Keratinocyte (primary cell): ENCODE measurements at regions not wholly inside any gene's neighbourhood (a gene's known extent, or its start where the extent isn't known, plus 50 kb on each side); places are given as distances from the start of the nearest gene placed in this dataset.

Source experiments
- DNase-seq: peaks from one replicate; pipeline ENCODE4 v3.0.0-alpha.2; 2011; ENCODE audit warnings: low read depth, missing footprints, low spot score
- FAIRE-seq: peaks from 2 replicates; lab custom pipeline; 2011; peaks lifted over from hg19 to GRCh38; lab: Jason Lieb, UNC
- H2AFZ ChIP-seq: 2 replicates; pipeline ENCODE4 v1.6.0; 2012; ENCODE audit warnings: low read length, control low read depth, inconsistent platforms; ENCODE audit not compliant: control insufficient read depth
- H3K27ac ChIP-seq: 2 replicates; pipeline ENCODE4 v1.5.1; 2011; ENCODE audit warnings: low read length; ENCODE audit not compliant: control insufficient read depth, insufficient read depth
- H3K27me3 ChIP-seq: 3 replicates; pipeline ENCODE4 v1.6.0; 2011; ENCODE audit warnings: low read length; ENCODE audit not compliant: control insufficient read depth, insufficient read depth; ENCODE audit errors: extremely low read depth
- H3K36me3 ChIP-seq, 2 experiments: 2 replicates in 1 of 2; 3 replicates in 1 of 2; pipeline ENCODE4 v1.5.1; 2011; ENCODE audit warnings: low read length in 2 of 2, mild to moderate bottlenecking in 1 of 2; ENCODE audit not compliant: control insufficient read depth in 2 of 2, insufficient read depth in 2 of 2; ENCODE audit errors: extremely low read depth in 1 of 2
- H3K4me1 ChIP-seq: 3 replicates; pipeline ENCODE4 v1.5.1; 2011; ENCODE audit warnings: low read length; ENCODE audit not compliant: control insufficient read depth, insufficient read depth; ENCODE audit errors: extremely low read depth
- H3K4me2 ChIP-seq: 3 replicates; pipeline ENCODE4 v1.6.0; 2011; ENCODE audit warnings: low read depth, low read length; ENCODE audit not compliant: control insufficient read depth, insufficient read depth; ENCODE audit errors: extremely low read depth
- H3K4me3 ChIP-seq, 3 experiments: fragments of 200-600 bp in 1 of 3; sonication (generic) in 1 of 3; 2 replicates in 2 of 3; 3 replicates in 1 of 3; pipeline ENCODE4 v1.5.1; 2011 to 2016; ENCODE audit warnings: low read length in 3 of 3, mild to moderate bottlenecking in 3 of 3, control low read depth in 2 of 3, inconsistent platforms in 1 of 3, low read depth in 1 of 3, mixed read lengths in 1 of 3, mixed run types in 1 of 3, moderate library complexity in 1 of 3; ENCODE audit not compliant: control insufficient read depth in 2 of 3, insufficient read depth in 2 of 3; ENCODE audit errors: extremely low read depth in 1 of 3
- H3K79me2 ChIP-seq: 2 replicates; pipeline ENCODE4 v1.6.0; 2012; ENCODE audit warnings: low read length; ENCODE audit not compliant: control insufficient read depth, insufficient read depth
- H3K9ac ChIP-seq: 3 replicates; pipeline ENCODE4 v1.6.0; 2011; ENCODE audit warnings: low read length; ENCODE audit not compliant: control insufficient read depth, insufficient read depth; ENCODE audit errors: extremely low read depth
- H3K9me1 ChIP-seq: 3 replicates; pipeline ENCODE4 v1.6.0; 2011; ENCODE audit warnings: low read length; ENCODE audit not compliant: control insufficient read depth, insufficient read depth; ENCODE audit errors: extremely low read depth
- H3K9me3 ChIP-seq: 2 replicates; pipeline ENCODE4 v1.5.1; 2012; ENCODE audit warnings: low read depth, low read length; ENCODE audit not compliant: control insufficient read depth
- H4K20me1 ChIP-seq: 3 replicates; pipeline ENCODE4 v1.6.0; 2011; ENCODE audit warnings: low read length; ENCODE audit not compliant: control insufficient read depth, insufficient read depth; ENCODE audit errors: extremely low read depth
- CTCF ChIP-seq, 3 experiments: IDR thresholded peaks in 1 of 3; conservative IDR thresholded peaks in 1 of 3; optimal IDR thresholded peaks in 1 of 3; 2 replicates in 2 of 3; 3 replicates in 1 of 3; pipeline versions ENCODE3 to v1.5.1; 2011; ENCODE audit warnings: low read length in 3 of 3, mild to moderate bottlenecking in 3 of 3, moderate library complexity in 2 of 3, control low read depth in 1 of 3, inconsistent platforms in 1 of 3; ENCODE audit not compliant: insufficient read depth in 2 of 3; ENCODE audit errors: extremely low read depth in 1 of 3
- EZH2 ChIP-seq: IDR thresholded peaks from one replicate; pipeline ENCODE4 v1.6.1; 2012; ENCODE audit warnings: inconsistent platforms, mild to moderate bottlenecking, low read length, moderate library complexity
- dilution Hi-C: fragments of 300-500 bp; cut with MboI; formaldehyde crosslinking; loops from one replicate; pipeline ENCODE4 v1.7.0; 2020; ENCODE audit warnings: low sequenced_read_pairs; ENCODE audit not compliant: extremely low pct_ligation_motif_present

- H3K79me2 ChIP-seq: no peaks in the 10 kb centered on the region
- no peaks in the 10 kb centered on the region for H3K36me3 ChIP-seq
- no peaks in the 10 kb centered on the region for H3K9me3 ChIP-seq
- H3K9ac ChIP-seq: no peak overlapping the region
- no peak overlapping the region for H3K4me3 ChIP-seq
- H3K9me1 ChIP-seq: no peaks in the 10 kb centered on the region
- peaks cover 31% of the 10 kb centered on the region for H3K4me1 ChIP-seq
- H2AFZ ChIP-seq: no peak overlapping the region
- H3K4me2 ChIP-seq: no peak overlapping the region
- no peaks in the 10 kb centered on the region for H4K20me1 ChIP-seq
- H3K27ac ChIP-seq: no peak overlapping the region
- DNase-seq (no peak), FAIRE-seq (no peak)
- dilution Hi-C loops: no loop called here
- no peak for TF ChIP-seq EZH2
- TF ChIP-seq CTCF (optimal IDR thresholded peaks at IDR 0.05 in 1 of 3, IDR thresholded peaks at IDR 0.05 in 1 of 3, conservative IDR thresholded peaks at IDR 0.05 in 1 of 3; ENCODE audit: extremely low read depth in 1 of 3, insufficient read depth in 2 of 3, low read length in 3 of 3): no peak
- H3K27me3 ChIP-seq: no peaks in the 10 kb centered on the region
Observed at GRCh38 chr5:115458003-115458409, 86.6 kb downstream of the FEM1C start.

DNA sequence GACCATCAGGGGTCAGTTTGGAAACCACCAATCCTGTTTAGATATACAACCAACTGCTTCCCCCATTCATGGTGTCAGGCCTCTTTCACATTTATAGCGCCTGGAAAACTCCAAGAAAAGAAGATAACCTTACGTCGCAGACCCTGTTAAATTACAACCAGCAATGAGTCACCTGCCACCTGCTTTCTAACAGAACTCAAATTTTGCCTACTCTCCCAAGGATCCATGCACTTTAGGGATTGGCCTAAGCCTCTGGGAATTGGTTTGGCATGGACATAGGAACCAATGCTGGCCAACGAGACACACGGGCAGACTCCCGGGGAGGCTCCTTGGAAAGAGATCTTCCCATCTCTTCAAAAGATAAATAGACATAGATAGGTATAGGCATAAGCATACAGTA is 87.0 kb downstream of the FEM1C start:
- no peak overlapping the region for H3K4me2 ChIP-seq
- FAIRE-seq (no peak), DNase-seq (no peak)
- H3K79me2 ChIP-seq: no peaks in the 10 kb centered on the region
- H3K27me3 ChIP-seq: no peaks in the 10 kb centered on the region
- H3K36me3 ChIP-seq: no peaks in the 10 kb centered on the region
- H3K9ac ChIP-seq: no peak overlapping the region
- no peak overlapping the region for H3K4me3 ChIP-seq
- peaks cover 30% of the 10 kb centered on the region for H3K4me1 ChIP-seq
- dilution Hi-C loops: no loop called here
- no peaks in the 10 kb centered on the region for H3K9me3 ChIP-seq
- H3K27ac ChIP-seq: no peak overlapping the region
- TF ChIP-seq CTCF (optimal IDR thresholded peaks at IDR 0.05 in 1 of 3, IDR thresholded peaks at IDR 0.05 in 1 of 3, conservative IDR thresholded peaks at IDR 0.05 in 1 of 3; ENCODE audit: extremely low read depth in 1 of 3, insufficient read depth in 2 of 3, low read length in 3 of 3): no peak
- TF ChIP-seq EZH2: no peak
- no peaks in the 10 kb centered on the region for H4K20me1 ChIP-seq
- H2AFZ ChIP-seq: no peak overlapping the region
- H3K9me1 ChIP-seq: no peaks in the 10 kb centered on the region
